H9 (cell line): ENCODE measurements at regions not wholly inside any gene's neighbourhood (a gene's known extent, or its start where the extent isn't known, plus 50 kb on each side); places are given as distances from the start of the nearest gene placed in this dataset.

Source experiments
- DNase-seq: peaks from one replicate; pipeline ENCODE4 v3.0.0-alpha.2; 2017
- H2AFZ ChIP-seq: one replicate; pipeline ENCODE4 v1.6.1; 2013; ENCODE audit warnings: mild to moderate bottlenecking, low read length, control low read depth, moderate library complexity
- H2AK5ac ChIP-seq: 2 replicates; pipeline ENCODE4 v1.6.1; 2013; ENCODE audit warnings: low read length, control low read depth, mixed read lengths; ENCODE audit not compliant: insufficient read length
- H2BK120ac ChIP-seq: one replicate; pipeline ENCODE4 v1.6.1; 2013; ENCODE audit warnings: low read depth, mild to moderate bottlenecking, low read length, control low read depth, inconsistent platforms; ENCODE audit not compliant: poor library complexity, severe bottlenecking
- H2BK12ac ChIP-seq: 2 replicates; pipeline ENCODE4 v1.6.1; 2013; ENCODE audit warnings: low read length, control low read depth, mixed read lengths, low read depth; ENCODE audit not compliant: insufficient read length
- H2BK15ac ChIP-seq: 2 replicates; pipeline ENCODE4 v1.6.1; 2013; ENCODE audit warnings: low read depth, low read length, control low read depth
- H2BK20ac ChIP-seq: one replicate; pipeline ENCODE4 v1.6.1; 2013; ENCODE audit warnings: low read depth, mild to moderate bottlenecking, low read length, control low read depth, inconsistent platforms; ENCODE audit not compliant: poor library complexity, severe bottlenecking
- H2BK5ac ChIP-seq: 2 replicates; pipeline ENCODE4 v1.6.1; 2013; ENCODE audit warnings: low read length, control low read depth, mixed read lengths; ENCODE audit not compliant: insufficient read length
- H3K14ac ChIP-seq: 2 replicates; pipeline ENCODE4 v1.6.1; 2013; ENCODE audit warnings: low read length, control low read depth; ENCODE audit not compliant: insufficient read depth
- H3K18ac ChIP-seq: 2 replicates; pipeline ENCODE4 v1.6.1; 2013; ENCODE audit warnings: low read depth, mild to moderate bottlenecking, mixed read lengths, low read length, control low read depth; ENCODE audit not compliant: insufficient read length
- H3K23ac ChIP-seq: 2 replicates; pipeline ENCODE4 v1.6.1; 2013; ENCODE audit warnings: low read length, control low read depth, mixed read lengths, low read depth; ENCODE audit not compliant: insufficient read length
- H3K23me2 ChIP-seq: 2 replicates; pipeline ENCODE4 v1.6.1; 2013; ENCODE audit warnings: low read depth, mild to moderate bottlenecking, mixed read lengths, low read length, control low read depth; ENCODE audit not compliant: insufficient read length, poor library complexity, severe bottlenecking
- H3K27ac ChIP-seq: 2 replicates; pipeline ENCODE4 v1.5.1; 2013; ENCODE audit warnings: low read length, control low read depth, mixed read lengths, low read depth; ENCODE audit not compliant: insufficient read length
- H3K27me3 ChIP-seq: 2 replicates; pipeline ENCODE4 v1.6.1; 2013; ENCODE audit warnings: low read length, control low read depth, inconsistent platforms; ENCODE audit not compliant: insufficient read depth
- H3K4ac ChIP-seq: 2 replicates; pipeline ENCODE4 v1.6.1; 2013; ENCODE audit warnings: low read depth, mild to moderate bottlenecking, control low read depth, inconsistent platforms, low read length, moderate library complexity
- H3K4me1 ChIP-seq: 2 replicates; pipeline ENCODE4 v1.6.1; 2013; ENCODE audit warnings: low read length, control low read depth, inconsistent platforms; ENCODE audit not compliant: insufficient read depth
- H3K4me2 ChIP-seq: 2 replicates; pipeline ENCODE4 v1.6.1; 2013; ENCODE audit warnings: low read length, control low read depth, mixed read lengths; ENCODE audit not compliant: insufficient read length, insufficient read depth
- H3K56ac ChIP-seq: 2 replicates; pipeline ENCODE4 v1.6.1; 2013; ENCODE audit warnings: low read depth, mild to moderate bottlenecking, mixed read lengths, low read length, control low read depth; ENCODE audit not compliant: insufficient read length
- H3K79me1 ChIP-seq: 2 replicates; pipeline ENCODE4 v1.6.1; 2013; ENCODE audit warnings: low read depth, mild to moderate bottlenecking, moderate library complexity, low read length, control low read depth, inconsistent platforms; ENCODE audit not compliant: insufficient read depth, poor library complexity, severe bottlenecking
- H3K79me2 ChIP-seq: 2 replicates; pipeline ENCODE4 v1.6.1; 2013; ENCODE audit warnings: low read length, control low read depth, inconsistent platforms; ENCODE audit not compliant: insufficient read depth
- H3K9ac ChIP-seq: 2 replicates; pipeline ENCODE4 v1.6.1; 2013; ENCODE audit warnings: low read length, control low read depth, mixed read lengths; ENCODE audit not compliant: insufficient read length; ENCODE audit errors: extremely low read depth
- H3K9me3 ChIP-seq: one replicate; pipeline ENCODE4 v1.6.1; 2013; ENCODE audit warnings: low read depth, low read length, inconsistent platforms; ENCODE audit not compliant: control insufficient read depth
- H3T11ph ChIP-seq: one replicate; pipeline ENCODE4 v1.6.1; 2013; ENCODE audit warnings: mild to moderate bottlenecking, low read length, control low read depth, inconsistent platforms
- H4K20me1 ChIP-seq: one replicate; pipeline ENCODE4 v1.6.1; 2013; ENCODE audit not compliant: control insufficient read depth, insufficient read length, insufficient read depth
- H4K5ac ChIP-seq: 2 replicates; pipeline ENCODE4 v1.6.1; 2013; ENCODE audit warnings: low read depth, mild to moderate bottlenecking, mixed read lengths, low read length, control low read depth; ENCODE audit not compliant: insufficient read length
- H4K8ac ChIP-seq: replicated peaks from 2 replicates; pipeline ENCODE4 v1.6.1; 2013; ENCODE audit warnings: low read length, control low read depth, mixed read lengths, low read depth; ENCODE audit not compliant: insufficient read length
- H4K91ac ChIP-seq: 2 replicates; pipeline ENCODE4 v1.6.1; 2013; ENCODE audit warnings: low read depth, mild to moderate bottlenecking, moderate library complexity, mixed read lengths, low read length, control low read depth; ENCODE audit not compliant: insufficient read length
- H3K27ac Mint-ChIP-seq, 3 experiments: 2 replicates in 2 of 3; 3 replicates in 1 of 3; pipeline ENCODE4 v1.8.0; 2020 to 2021; ENCODE audit warnings: mixed read lengths in 3 of 3, mild to moderate bottlenecking in 1 of 3, moderate library complexity in 1 of 3
- H3K27me3 Mint-ChIP-seq: 2 replicates; pipeline ENCODE4 v1.8.0; 2021; ENCODE audit warnings: low read depth, mild to moderate bottlenecking, moderate library complexity, mixed read lengths
- H3K36me3 Mint-ChIP-seq, 3 experiments: 2 replicates in 2 of 3; 3 replicates in 1 of 3; pipeline ENCODE4 v1.8.0; 2020 to 2021; ENCODE audit warnings: low read depth in 3 of 3, mixed read lengths in 3 of 3; ENCODE audit not compliant: insufficient read depth in 1 of 3
- H3K4me1 Mint-ChIP-seq, 2 experiments: 2 replicates each; pipeline ENCODE4 v1.8.0; 2020; ENCODE audit warnings: mixed read lengths in 2 of 2
- H3K4me3 Mint-ChIP-seq, 2 experiments: 2 replicates in 1 of 2; 3 replicates in 1 of 2; pipeline ENCODE4 v1.8.0; 2020 to 2021; ENCODE audit warnings: mild to moderate bottlenecking in 2 of 2, mixed read lengths in 2 of 2, moderate library complexity in 1 of 2
- H3K9me3 Mint-ChIP-seq, 2 experiments: 2 replicates in 1 of 2; 3 replicates in 1 of 2; pipeline ENCODE4 v1.8.0; 2020; ENCODE audit warnings: mild to moderate bottlenecking in 2 of 2, mixed read lengths in 2 of 2, moderate library complexity in 1 of 2
- WGBS: extraction: QIAGEN DNeasy Blood & Tissue Kit; methylation state at CpG from one replicate; pipeline ENCODE4 v1.1.7; 2013; ENCODE audit warnings: missing lambda C conversion rate, low lambda C conversion rate, mixed read lengths; ENCODE audit not compliant: insufficient read length; ENCODE audit errors: extremely low coverage; 5-methylcytosine and 5-hydroxymethylcytosine counted together
- TF ChIP-seq, protein P1 (sequence below): fragments of 200-600 bp; sonication (generic); conservative IDR thresholded peaks from 3 replicates; pipeline ENCODE4 v1.8.0; 2021; ENCODE audit warnings: antibody characterized with exemption, mild to moderate bottlenecking

DNA sequence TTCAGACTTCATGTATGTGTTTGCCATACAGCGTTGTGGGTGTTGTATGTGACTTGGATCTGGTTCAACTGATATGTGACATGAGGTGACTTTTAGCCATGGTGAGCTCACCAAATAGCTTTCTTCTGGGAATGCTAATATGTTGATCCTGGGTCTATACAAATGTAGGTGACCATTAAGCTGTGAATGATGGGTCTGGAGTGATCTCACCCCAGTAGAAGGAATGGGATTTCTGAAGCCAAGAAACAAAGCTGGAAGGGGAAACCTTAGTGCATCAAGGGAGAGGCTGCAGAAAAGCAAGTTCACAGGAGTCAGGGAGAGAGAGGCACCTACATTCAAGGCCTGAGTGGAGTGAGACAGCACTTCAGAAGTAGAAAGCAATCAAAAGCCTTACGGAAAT, 421.0 kb upstream of the THRB start:
- Histone ChIP-seq H3K4me1 (no peaks in the 10 kb centered on the region), H3K9ac (no peak overlapping the region), H2AFZ (no peak overlapping the region), H4K20me1 (no peaks in the 10 kb centered on the region), H3T11ph (no peak overlapping the region), H2AK5ac (no peak overlapping the region), H3K23me2 (no peaks in the 10 kb centered on the region), H2BK12ac (no peak overlapping the region), H3K4ac (no peak overlapping the region), H3K23ac (no peak overlapping the region), H2BK120ac (no peak overlapping the region), H2BK5ac (no peak overlapping the region), H3K27me3 (no peaks in the 10 kb centered on the region), H3K56ac (no peak overlapping the region), H2BK15ac (no peak overlapping the region), H4K5ac (no peak overlapping the region), H3K79me1 (no peaks in the 10 kb centered on the region), H3K9me3 (no peaks in the 10 kb centered on the region), H3K27ac (no peak overlapping the region), H2BK20ac (no peak overlapping the region), H4K91ac (no peak overlapping the region), H3K79me2 (no peaks in the 10 kb centered on the region), H3K14ac (no peak overlapping the region), H4K8ac (no peak overlapping the region), H3K18ac (no peak overlapping the region), H3K4me2 (no peak overlapping the region)
- TF ChIP-seq, protein P1, sequence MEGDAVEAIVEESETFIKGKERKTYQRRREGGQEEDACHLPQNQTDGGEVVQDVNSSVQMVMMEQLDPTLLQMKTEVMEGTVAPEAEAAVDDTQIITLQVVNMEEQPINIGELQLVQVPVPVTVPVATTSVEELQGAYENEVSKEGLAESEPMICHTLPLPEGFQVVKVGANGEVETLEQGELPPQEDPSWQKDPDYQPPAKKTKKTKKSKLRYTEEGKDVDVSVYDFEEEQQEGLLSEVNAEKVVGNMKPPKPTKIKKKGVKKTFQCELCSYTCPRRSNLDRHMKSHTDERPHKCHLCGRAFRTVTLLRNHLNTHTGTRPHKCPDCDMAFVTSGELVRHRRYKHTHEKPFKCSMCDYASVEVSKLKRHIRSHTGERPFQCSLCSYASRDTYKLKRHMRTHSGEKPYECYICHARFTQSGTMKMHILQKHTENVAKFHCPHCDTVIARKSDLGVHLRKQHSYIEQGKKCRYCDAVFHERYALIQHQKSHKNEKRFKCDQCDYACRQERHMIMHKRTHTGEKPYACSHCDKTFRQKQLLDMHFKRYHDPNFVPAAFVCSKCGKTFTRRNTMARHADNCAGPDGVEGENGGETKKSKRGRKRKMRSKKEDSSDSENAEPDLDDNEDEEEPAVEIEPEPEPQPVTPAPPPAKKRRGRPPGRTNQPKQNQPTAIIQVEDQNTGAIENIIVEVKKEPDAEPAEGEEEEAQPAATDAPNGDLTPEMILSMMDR = no peak
- Mint-ChIP-seq H3K9me3 (no peaks in the 10 kb centered on the region), H3K4me3 (no peak overlapping the region), H3K27me3 (no peaks in the 10 kb centered on the region), H3K4me1 (peaks cover 5 to 12% of the 10 kb centered on the region in 2 experiments; a peak in 3 of 4 replicates), H3K36me3 (no peaks in the 10 kb centered on the region), H3K27ac (peak overlapping the region in 1 of 3 experiments; percentile 22; a peak in 1 of 7 replicates)
- DNase-seq = no peak
- WGBS = no CpG with 5 or more reads among the region's 2 CpGs
